ENCODE measurements at regions not wholly inside any gene's neighbourhood (a gene's known extent, or its start where the extent isn't known, plus 50 kb on each side); places are given as distances from the start of the nearest gene placed in this dataset.

GRCh38 chr16:86657972-86658371 is 79.6 kb downstream of the FOXL1 start:
- 76 to 83% (median 80%) methylated on average over 6 of the region's 6 CpGs for WGBS, 4 donors
- TF ChIP-seq, protein P1, sequence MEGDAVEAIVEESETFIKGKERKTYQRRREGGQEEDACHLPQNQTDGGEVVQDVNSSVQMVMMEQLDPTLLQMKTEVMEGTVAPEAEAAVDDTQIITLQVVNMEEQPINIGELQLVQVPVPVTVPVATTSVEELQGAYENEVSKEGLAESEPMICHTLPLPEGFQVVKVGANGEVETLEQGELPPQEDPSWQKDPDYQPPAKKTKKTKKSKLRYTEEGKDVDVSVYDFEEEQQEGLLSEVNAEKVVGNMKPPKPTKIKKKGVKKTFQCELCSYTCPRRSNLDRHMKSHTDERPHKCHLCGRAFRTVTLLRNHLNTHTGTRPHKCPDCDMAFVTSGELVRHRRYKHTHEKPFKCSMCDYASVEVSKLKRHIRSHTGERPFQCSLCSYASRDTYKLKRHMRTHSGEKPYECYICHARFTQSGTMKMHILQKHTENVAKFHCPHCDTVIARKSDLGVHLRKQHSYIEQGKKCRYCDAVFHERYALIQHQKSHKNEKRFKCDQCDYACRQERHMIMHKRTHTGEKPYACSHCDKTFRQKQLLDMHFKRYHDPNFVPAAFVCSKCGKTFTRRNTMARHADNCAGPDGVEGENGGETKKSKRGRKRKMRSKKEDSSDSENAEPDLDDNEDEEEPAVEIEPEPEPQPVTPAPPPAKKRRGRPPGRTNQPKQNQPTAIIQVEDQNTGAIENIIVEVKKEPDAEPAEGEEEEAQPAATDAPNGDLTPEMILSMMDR (IDR thresholded peaks at IDR 0.05): no peak
- no peak for TF ChIP-seq POLR2A (IDR thresholded peaks at IDR 0.05)
- Histone ChIP-seq H3K36me3 (no peaks in the 10 kb centered on the region), H3K27me3 (peaks cover 0 to 3% (median 0%) of the 10 kb centered on the region in 9 donors), H3K9me3 (no peaks in the 10 kb centered on the region), H3K27ac (no peak overlapping the region), H3K4me1 (peaks cover 0 to 18% (median 2%) of the 10 kb centered on the region in 12 donors), H3K4me3 (no peak overlapping the region)
- no peak for DNase-seq
- no peak for ATAC-seq
- intact Hi-C loops (cut with DNase I): loop anchor here in 1 of 10 donors (10.0 kb wide), 1 partner anchor 83 kb away; the partner anchor contains the start of gene FOXL1

DNA sequence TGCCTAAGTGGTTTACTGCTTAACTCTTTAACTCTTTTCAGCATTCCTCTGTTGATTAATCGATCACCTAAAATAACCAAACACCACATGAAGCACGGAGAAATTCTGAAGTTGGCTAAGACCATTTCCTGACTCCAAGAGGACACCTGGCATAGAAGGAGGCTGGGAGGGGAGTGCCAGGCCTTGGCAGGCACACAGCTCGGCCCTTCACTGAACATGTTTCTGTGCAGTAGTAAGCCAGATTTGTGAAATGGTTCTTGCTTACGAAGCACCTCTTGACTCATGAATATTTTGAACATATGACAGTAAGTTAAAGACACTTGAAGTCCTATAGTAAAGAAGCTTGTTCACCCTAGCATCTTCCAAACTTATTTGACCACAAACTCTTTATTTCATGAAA is 82.3 kb downstream of the FOXL1 start:
- Histone ChIP-seq H3K27me3 (peaks cover 0 to 6% (median 0%) of the 10 kb centered on the region in 9 donors), H3K4me3 (no peak overlapping the region), H3K27ac (no peak overlapping the region), H3K9me3 (peaks cover 0 to 5% (median 0%) of the 10 kb centered on the region in 12 donors), H3K36me3 (no peaks in the 10 kb centered on the region), H3K4me1 (peaks cover 0 to 23% (median 2%) of the 10 kb centered on the region in 12 donors)
- DNase-seq: no peak
- no peak for ATAC-seq
- WGBS, 4 donors: 79 to 88% (median 84%) methylated on average over 4 of the region's 4 CpGs
- TF ChIP-seq POLR2A (IDR thresholded peaks at IDR 0.05): no peak
- TF ChIP-seq, protein P1 (IDR thresholded peaks at IDR 0.05): no peak
- intact Hi-C loops (cut with DNase I): loop anchor here in 4 of 10 donors (10.0 kb wide), 2 partner anchors 86 to 94 kb away; partner anchors contain the start of gene FOXL1 (in 3 of the 4)

DNA sequence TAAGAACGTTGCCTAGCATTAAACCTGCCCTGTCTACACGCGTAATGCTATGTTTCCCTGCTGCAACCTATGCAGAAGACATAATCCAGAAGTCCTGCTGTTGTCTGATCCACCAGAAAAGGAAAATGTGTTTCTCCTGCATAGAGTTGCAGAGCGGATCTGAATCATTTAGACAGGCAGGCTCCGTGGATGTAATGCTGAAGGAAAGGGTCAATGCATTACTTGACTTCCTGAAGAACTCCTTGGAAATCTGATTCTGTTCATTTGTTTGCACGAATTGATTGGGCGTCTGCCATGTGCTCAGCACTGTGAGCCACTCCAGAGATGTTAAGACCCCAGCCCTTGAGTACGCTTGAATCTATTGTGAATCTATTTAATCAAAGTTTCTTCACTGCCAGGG is 83.4 kb downstream of the FOXL1 start:
- WGBS, 4 donors: 55 to 64% (median 58%) methylated on average over 8 of the region's 8 CpGs
- H3K4me1 ChIP-seq: peaks cover 0 to 23% (median 3%) of the 10 kb centered on the region in 12 donors
- H3K9me3 ChIP-seq: peaks cover 0 to 5% (median 0%) of the 10 kb centered on the region in 12 donors
- no peak overlapping the region for H3K27ac ChIP-seq
- ATAC-seq (no peak), DNase-seq (no peak)
- H3K36me3 ChIP-seq: no peaks in the 10 kb centered on the region
- no peak for TF ChIP-seq POLR2A (IDR thresholded peaks at IDR 0.05)
- TF ChIP-seq, protein P1 (IDR thresholded peaks at IDR 0.05): no peak
- H3K27me3 ChIP-seq: peaks cover 0 to 7% (median 0%) of the 10 kb centered on the region in 9 donors
- no peak overlapping the region for H3K4me3 ChIP-seq
- intact Hi-C loops (cut with DNase I): loop anchor here in 4 of 10 donors (10.0 kb wide), 2 partner anchors 87 to 93 kb away; partner anchors contain the start of gene FOXL1 (in 3 of the 4)

DNA sequence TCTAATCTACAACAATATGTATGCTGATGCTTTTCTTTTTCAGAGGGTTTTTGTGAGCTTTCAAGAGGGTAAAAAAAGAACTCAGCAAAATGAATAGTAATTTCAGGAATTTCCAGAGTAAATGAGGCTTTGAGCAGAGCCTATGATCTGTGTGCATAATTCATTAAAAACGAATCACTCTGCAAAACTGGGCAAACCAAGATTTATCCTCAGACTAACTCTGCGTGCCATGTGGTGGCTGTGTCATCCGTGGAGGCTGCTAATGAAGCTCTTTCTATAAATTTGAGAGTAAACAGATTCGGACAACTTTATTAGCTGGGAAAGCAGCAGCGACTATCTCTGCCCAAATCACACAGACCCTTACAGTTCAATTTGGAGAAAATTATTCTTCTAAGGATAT is 83.8 kb downstream of the FOXL1 start:
- Histone ChIP-seq H3K9me3 (peaks cover 0 to 5% (median 0%) of the 10 kb centered on the region in 12 donors), H3K4me1 (peaks cover 0 to 23% (median 3%) of the 10 kb centered on the region in 12 donors), H3K36me3 (no peaks in the 10 kb centered on the region), H3K27me3 (peaks cover 0 to 10% (median 0%) of the 10 kb centered on the region in 9 donors), H3K27ac (no peak overlapping the region), H3K4me3 (no peak overlapping the region)
- 68 to 84% (median 78%) methylated on average over 5 of the region's 5 CpGs for WGBS, 4 donors
- DNase-seq: no peak
- ATAC-seq: no peak
- intact Hi-C loops (cut with DNase I): loop anchor here in 4 of 10 donors (10.0 kb wide), 2 partner anchors 87 to 93 kb away; partner anchors contain the start of gene FOXL1 (in 3 of the 4)
- no peak for TF ChIP-seq POLR2A (IDR thresholded peaks at IDR 0.05)
- TF ChIP-seq, protein P1 (IDR thresholded peaks at IDR 0.05): no peak

Data from heart left ventricle (tissue), 16 donors.